ENCODE measurements at regions not wholly inside any gene's neighbourhood (a gene's known extent, or its start where the extent isn't known, plus 50 kb on each side); places are given as distances from the start of the nearest gene placed in this dataset.

DNA sequence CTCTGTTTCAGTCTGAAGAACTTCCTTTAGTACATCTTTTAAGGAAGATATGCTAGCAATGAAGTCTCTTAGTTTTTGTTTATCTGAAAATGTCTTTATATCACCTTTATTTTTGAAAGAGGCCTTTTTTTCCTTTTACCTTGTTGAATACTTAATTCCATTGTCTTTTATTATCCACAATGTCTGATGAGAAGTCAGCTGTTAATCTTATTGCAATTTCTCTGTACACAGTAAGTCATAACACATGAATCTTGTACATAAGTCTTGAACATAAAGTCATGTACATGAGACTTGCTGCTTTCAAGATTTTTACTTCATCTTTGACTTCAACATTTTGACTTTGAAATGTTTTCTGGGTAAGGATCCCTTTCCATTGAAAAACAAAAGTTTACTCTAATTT is 424.3 kb upstream of the ATP10A start:
- Mint-ChIP-seq H3K36me3 (ENCODE audit: insufficient read depth, unreplicated experiment) (no peaks in the 10 kb centered on the region), H3K27ac (ENCODE audit: unreplicated experiment) (no peak overlapping the region), H3K4me1 (ENCODE audit: low read depth, unreplicated experiment) (no peaks in the 10 kb centered on the region), H3K4me3 (ENCODE audit: unreplicated experiment) (no peak overlapping the region), H3K27me3 (ENCODE audit: insufficient read depth, unreplicated experiment) (no peaks in the 10 kb centered on the region), H3K9me3 (ENCODE audit: unreplicated experiment) (peaks cover 51% of the 10 kb centered on the region)
- BruUV-seq (replicated peaks): no TSS peak
- intact Hi-C loops (cut with micrococcal nuclease; ENCODE audit: unreplicated experiment): no loop called here
- ChIA-PET POLR2A (no interaction called here), CTCF (no interaction called here)
- DNase-seq: no peak
- no peak for TF ChIP-seq CTCF (IDR thresholded peaks at IDR 0.05; ENCODE audit: insufficient read depth in 1 of 2, low read depth in 1 of 2, low read length in 1 of 2, severe bottlenecking in 1 of 2, unreplicated experiment in 1 of 2)
- H3K4me1 ChIP-seq: no peaks in the 10 kb centered on the region
- H3K36me3 ChIP-seq (ENCODE audit: control insufficient read depth, insufficient read depth, low read length): no peaks in the 10 kb centered on the region
- H3K27me3 ChIP-seq (replicated peaks; ENCODE audit: control insufficient read depth, insufficient read depth, low read length): no peaks in the 10 kb centered on the region
- H3K9me3 ChIP-seq: peaks cover 11% of the 10 kb centered on the region
- no peak overlapping the region for H3K4me3 ChIP-seq (ENCODE audit: low read depth, low read length)

DNA sequence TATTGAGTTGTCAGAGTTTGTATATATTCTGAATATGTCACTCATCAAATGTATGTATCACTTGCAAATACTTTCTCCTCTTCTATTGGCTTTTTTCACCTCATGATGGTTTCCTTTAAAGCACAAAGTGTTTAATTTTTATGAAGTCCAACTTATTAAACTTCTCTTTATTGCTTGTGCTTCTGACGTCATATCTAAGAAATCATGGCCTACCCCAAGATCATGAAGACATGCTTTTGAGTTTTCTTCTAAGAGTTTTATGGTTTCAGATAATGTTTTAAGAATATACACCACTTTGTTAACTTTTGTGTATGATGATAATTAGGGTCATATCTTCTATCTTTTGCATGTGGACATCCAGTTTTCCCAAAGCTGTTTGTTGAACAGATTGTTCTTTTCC is 417.2 kb upstream of the ATP10A start:
- H3K27ac Mint-ChIP-seq (ENCODE audit: unreplicated experiment): no peak overlapping the region
- H3K9me3 Mint-ChIP-seq (ENCODE audit: unreplicated experiment): peaks cover 15% of the 10 kb centered on the region
- POLR2A ChIA-PET: no interaction called here
- H3K4me3 ChIP-seq (ENCODE audit: low read depth, low read length): no peak overlapping the region
- H3K36me3 ChIP-seq (ENCODE audit: control insufficient read depth, insufficient read depth, low read length): no peaks in the 10 kb centered on the region
- intact Hi-C loops (cut with micrococcal nuclease; ENCODE audit: unreplicated experiment): no loop called here
- CTCF ChIA-PET: no interaction called here
- H3K4me1 ChIP-seq: no peaks in the 10 kb centered on the region
- H3K4me3 Mint-ChIP-seq (ENCODE audit: unreplicated experiment): no peak overlapping the region
- BruUV-seq (replicated peaks): no TSS peak
- H3K36me3 Mint-ChIP-seq (ENCODE audit: insufficient read depth, unreplicated experiment): no peaks in the 10 kb centered on the region
- DNase-seq: no peak
- no peaks in the 10 kb centered on the region for H3K9me3 ChIP-seq
- no peaks in the 10 kb centered on the region for H3K27me3 Mint-ChIP-seq (ENCODE audit: insufficient read depth, unreplicated experiment)
- no peak for TF ChIP-seq CTCF (IDR thresholded peaks at IDR 0.05; ENCODE audit: insufficient read depth in 1 of 2, low read depth in 1 of 2, low read length in 1 of 2, severe bottlenecking in 1 of 2, unreplicated experiment in 1 of 2)
- H3K27me3 ChIP-seq (replicated peaks; ENCODE audit: control insufficient read depth, insufficient read depth, low read length): no peaks in the 10 kb centered on the region
- no peaks in the 10 kb centered on the region for H3K4me1 Mint-ChIP-seq (ENCODE audit: low read depth, unreplicated experiment)

GRCh38 chr15:26261966-26262365 is 398.8 kb upstream of the ATP10A start:
- CTCF ChIA-PET: no interaction called here
- no peak for DNase-seq
- BruUV-seq (replicated peaks): no TSS peak
- intact Hi-C loops (cut with micrococcal nuclease; ENCODE audit: unreplicated experiment): no loop called here
- H3K9me3 ChIP-seq: no peaks in the 10 kb centered on the region
- H3K36me3 ChIP-seq (ENCODE audit: control insufficient read depth, insufficient read depth, low read length): no peaks in the 10 kb centered on the region
- Mint-ChIP-seq H3K36me3 (ENCODE audit: insufficient read depth, unreplicated experiment) (no peaks in the 10 kb centered on the region), H3K4me3 (ENCODE audit: unreplicated experiment) (no peak overlapping the region), H3K27me3 (ENCODE audit: insufficient read depth, unreplicated experiment) (peaks cover 3% of the 10 kb centered on the region), H3K4me1 (ENCODE audit: low read depth, unreplicated experiment) (no peaks in the 10 kb centered on the region), H3K27ac (ENCODE audit: unreplicated experiment) (no peak overlapping the region), H3K9me3 (ENCODE audit: unreplicated experiment) (no peaks in the 10 kb centered on the region)
- POLR2A ChIA-PET: no interaction called here
- H3K4me1 ChIP-seq: no peaks in the 10 kb centered on the region
- no peaks in the 10 kb centered on the region for H3K27me3 ChIP-seq (replicated peaks; ENCODE audit: control insufficient read depth, insufficient read depth, low read length)
- no peak for TF ChIP-seq CTCF (IDR thresholded peaks at IDR 0.05; ENCODE audit: insufficient read depth in 1 of 2, low read depth in 1 of 2, low read length in 1 of 2, severe bottlenecking in 1 of 2, unreplicated experiment in 1 of 2)
- H3K4me3 ChIP-seq (ENCODE audit: low read depth, low read length): no peak overlapping the region

All from Caco-2 (cell line).